Embryonic facial prominence (tissue), 1 donor: ENCODE measurements at regions not wholly inside any gene's neighbourhood (a gene's known extent, or its start where the extent isn't known, plus 50 kb on each side); places are given as distances from the start of the nearest gene placed in this dataset.

Experiments
- DNase-seq: peaks from one replicate; pipeline ENCODE4 v3.0.0-alpha.2; 2016; ENCODE audit errors: extremely low spot score

DNA sequence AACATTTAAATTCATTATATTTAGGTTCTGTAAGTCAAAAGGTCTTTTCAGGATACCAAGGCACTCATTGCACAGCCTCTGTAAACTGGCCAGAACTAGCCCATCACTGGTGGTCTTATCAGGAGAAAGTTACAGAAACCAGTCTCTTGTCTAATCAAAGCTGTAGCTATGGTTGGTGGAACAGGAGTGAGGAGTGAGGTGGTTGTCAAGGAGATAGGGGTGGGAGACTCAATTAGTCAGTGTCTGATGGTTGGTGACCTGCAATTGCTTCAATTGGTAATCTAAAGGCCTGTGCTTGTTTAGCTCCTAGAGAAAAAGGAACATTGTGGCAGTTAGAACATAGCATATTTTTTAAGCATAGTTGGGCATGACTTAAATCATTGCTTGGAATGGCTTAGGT is 458.6 kb upstream of the CDH2 start:
- no peak for DNase-seq

DNA sequence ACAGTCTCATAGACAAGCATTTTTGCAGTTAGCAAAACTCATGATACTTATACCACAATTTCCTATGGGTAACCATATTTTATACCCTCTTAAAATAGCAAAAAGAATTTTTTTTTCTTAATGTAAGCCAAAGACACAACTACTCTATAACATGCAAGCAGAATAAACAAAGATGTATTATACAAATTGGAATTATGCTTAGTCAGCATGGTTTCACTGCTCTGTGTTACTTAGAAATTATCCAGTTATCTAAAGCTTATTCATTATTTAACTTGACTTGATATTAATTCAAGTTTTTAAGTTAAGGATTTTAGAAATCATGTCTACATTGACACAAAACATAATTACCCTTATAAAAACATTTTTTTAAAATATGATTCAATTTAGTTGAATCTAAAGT is 449.8 kb upstream of the CDH2 start:
- no peak for DNase-seq

DNA sequence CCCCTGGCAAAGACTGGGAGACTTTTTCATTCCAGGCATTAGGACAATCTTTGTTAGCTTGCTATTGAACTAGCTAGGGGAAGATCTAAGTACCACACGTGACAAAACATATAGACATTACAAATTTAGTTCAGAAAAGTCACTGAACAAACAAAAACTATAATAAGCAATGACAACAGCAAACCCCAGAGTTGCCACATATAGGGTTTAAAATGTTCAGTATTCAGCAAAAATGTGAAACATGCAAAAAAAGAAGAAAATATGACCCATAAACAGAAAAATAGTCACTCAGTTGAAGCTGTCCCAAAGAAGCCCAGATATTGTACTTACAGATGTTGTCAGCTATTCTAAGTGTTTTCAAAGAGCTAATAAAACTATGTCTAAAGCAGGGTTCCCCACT is 431.1 kb upstream of the CDH2 start:
- DNase-seq, result no peak

DNA sequence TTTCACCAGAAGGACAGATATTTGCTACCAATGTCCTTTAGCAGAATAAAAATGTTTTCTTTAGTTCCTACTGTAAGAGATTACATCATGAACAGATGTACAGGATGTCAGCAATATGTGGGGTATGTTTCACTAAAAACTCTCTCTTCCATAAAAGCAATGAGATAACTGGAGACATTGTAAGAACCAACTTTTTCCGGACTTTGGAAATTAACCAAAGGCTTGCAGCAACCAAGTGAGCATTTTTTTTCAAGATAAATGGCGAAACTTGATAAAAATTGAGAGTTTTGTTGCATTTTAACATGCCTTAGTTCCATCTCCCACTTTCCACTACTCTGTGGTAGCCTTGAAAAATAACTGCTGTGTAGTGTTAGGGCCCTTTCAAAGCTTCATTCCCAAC is 429.8 kb upstream of the CDH2 start:
- DNase-seq, result no peak

DNA sequence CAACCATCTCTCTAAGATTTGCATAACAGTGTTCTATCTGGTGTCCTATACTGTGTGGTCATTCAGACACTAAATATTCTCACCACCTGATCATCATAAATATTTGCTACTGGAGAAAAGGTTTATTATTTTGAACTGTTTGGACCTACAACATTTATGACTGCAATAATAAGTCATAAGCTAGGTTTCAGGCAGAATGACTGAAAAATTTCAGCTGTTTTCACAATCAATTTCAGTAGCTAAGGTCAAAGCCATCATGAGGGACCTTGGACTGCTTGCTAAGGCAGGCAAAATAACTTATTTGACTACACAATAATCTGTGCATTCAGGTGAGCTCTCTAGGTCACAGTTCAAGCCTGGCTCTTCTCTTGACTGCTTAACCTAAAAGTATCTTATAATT is 425.5 kb upstream of the CDH2 start:
- no peak for DNase-seq

DNA sequence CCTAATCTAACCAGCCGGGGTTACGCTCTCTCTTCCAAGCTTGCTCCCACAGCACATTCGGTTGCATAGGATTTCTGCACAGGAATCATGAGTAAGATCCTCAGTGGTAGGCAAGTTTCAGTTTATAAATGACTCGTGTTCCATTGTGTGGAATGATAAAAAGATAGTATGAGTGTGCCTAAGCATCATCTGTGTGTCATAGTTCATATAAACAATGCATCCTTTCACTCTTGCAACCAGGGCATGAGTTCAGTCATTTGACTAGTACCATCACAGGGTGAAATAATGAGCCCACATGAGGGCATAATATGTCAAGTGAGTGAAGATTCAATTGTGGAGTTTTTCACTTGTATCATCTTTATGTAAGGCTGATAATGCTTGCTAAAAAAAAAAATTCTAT is 417.1 kb upstream of the CDH2 start:
- DNase-seq, result no peak

DNA sequence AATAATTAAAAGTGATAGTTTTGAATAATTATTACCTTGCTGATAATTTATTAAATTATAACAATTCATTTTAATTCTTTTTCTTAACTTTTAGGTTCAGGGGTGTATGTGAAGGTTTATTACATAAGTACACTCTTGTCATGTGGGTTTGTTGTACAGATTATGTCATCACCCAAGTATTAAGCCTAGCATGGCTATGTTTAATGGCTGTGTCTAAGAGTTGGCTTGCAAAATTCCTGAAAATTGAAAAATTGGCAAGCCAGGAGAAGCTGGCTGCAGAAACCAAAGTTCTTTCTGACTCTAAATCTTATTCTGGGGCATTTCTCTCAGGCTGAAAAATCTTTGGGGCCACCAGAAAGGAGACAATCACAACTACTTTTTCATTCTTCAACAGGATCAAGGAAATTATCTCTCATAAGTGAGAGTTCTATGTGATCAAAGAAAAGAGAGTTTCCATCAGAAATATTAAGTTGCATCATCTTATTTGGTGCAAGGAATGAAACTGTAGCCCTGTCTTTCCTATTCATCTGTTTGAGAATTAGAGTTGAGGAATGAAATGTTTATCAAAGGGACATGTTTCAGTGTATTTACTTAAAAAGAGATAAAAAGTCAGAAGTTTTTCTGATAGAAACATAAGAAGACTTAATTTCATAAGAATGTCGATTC is 412.1 kb upstream of the CDH2 start:
- DNase-seq, result no peak

DNA sequence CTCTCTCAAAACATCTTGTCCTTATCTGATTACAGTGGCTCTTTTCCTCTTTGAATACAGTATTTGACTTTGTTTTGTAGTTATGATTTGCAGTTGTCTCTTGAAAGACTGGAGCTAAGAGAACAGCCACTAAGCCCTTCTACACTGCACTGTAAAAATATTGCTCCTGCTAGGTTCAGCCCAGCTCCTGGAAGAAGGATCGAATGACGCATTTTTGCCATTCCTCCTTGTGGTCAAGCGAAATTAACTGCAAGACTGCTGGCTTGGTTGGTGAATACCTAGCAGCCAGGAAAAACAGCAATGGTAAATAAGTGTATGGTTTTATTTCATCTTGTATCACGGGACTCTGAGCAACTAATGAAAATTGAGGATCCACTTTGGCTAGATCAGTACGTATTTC is 407.8 kb upstream of the CDH2 start:
- DNase-seq, result no peak

DNA sequence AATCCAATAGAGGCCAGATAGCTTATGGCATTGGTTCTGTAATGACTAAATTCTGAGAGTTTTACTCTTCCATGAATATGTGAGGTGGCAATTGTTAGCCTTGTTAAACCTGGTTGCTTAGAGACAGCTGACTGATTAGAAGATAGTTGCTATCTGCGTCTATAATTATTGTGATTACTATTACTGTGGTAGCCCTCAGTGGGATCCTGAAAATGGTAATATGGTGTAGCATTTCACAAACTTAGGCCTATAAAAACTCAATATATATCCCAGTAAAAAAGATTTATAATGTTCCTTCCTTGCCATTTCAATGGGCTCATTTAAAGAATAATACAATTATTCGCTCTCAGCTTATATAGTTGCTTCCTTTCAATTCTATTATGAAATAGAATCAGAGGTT is 405.8 kb upstream of the CDH2 start:
- DNase-seq, result no peak

DNA sequence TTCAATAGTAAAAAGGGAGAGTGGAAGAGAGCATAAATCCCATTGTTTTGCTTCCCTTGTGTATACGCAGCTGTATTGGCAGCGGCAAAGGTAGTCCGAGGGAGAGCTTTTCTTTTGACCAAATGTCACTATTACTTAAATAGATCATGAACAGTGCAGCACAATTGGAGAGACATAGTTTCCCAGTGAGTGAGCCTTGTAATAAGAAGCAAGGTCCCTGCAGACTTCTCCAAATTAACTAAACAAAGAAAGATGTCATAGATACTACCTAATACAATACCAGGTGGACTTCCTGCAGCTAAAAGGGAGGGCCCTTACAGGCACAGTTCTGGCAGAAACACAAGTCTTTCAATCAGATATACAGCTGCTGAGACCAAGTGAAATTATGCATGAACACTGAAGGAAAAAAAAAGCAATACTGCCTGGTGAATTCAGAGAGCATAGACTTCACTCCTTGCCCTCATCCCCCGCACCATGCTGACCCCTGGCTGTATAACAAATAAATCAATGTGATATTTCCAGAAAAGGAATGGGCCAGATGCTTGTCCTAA is 404.7 kb upstream of the CDH2 start:
- no peak for DNase-seq

DNA sequence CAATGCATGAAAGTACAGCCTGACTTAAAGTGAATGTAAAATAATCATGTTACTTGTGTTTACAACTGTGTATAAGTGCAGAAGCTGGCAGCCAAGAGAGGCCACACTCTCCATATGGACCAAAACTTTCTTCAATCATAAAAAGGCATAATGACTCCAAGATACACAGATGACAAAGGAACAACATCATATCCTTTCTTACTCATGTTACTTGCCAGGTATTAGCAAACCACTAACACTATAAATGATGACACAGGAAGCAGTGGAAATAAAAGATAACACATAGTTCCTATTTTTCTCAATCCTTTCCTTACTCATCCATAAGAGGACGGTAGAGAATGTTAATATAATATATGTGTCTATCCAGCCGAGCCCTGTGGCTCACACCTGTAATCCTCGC is 400.0 kb upstream of the CDH2 start:
- DNase-seq, result no peak

DNA sequence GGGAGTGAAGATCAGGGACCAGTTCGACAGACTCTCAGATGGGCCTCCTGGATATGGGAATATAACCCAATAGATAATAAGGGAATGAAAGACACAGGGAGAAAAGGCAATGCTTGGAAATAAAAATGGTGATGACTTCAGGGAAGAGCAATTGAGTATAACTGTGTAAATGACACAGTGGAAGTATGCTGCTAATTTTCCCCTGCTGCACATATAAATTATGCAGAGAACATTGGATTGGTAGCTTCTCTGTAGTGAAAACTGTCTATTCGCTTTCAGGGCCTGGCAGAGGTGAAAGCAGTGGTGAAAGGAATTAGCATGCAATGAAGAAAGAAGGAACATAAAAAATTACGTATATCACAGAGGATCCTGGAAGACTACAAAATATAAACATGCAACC is 398.2 kb upstream of the CDH2 start:
- DNase-seq, result no peak

DNA sequence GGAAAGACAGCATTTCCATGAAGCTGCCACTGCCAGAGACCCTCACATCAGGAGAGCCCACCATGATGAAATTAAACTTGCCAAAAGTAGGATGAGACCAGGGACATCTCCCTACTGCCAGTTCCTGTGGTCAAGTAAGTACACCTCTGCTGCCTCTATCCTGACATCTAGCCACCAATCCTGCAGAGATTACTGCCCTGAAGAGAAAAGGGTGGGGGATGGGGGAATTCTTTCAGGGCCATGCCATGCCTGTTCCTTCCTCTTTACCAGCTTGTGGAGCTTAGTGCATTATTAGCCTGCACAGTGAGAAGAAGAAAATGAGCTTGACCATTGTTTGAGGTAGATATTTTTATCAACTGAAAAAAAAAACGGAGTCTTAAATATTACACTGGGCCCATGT is 397.2 kb upstream of the CDH2 start:
- DNase-seq, result no peak

DNA sequence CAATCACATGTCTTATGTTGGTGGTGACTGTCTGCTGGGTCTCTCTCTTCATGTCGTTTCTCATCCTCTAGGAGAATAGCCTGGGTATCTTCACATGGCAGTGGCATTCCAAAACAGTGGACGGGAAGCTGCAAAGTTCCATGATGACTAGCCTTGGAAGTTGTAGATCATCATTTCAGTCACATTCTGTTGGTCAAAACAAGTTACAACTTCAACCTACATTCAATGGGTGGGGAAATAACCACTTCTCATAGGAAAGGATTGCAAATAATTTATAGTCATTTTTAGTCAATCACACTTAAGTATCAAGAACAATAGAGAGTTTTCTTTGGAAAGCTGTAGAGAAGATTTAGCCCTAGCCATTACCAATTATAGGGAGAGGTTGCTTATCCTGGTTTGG is 395.0 kb upstream of the CDH2 start:
- DNase-seq, result no peak

DNA sequence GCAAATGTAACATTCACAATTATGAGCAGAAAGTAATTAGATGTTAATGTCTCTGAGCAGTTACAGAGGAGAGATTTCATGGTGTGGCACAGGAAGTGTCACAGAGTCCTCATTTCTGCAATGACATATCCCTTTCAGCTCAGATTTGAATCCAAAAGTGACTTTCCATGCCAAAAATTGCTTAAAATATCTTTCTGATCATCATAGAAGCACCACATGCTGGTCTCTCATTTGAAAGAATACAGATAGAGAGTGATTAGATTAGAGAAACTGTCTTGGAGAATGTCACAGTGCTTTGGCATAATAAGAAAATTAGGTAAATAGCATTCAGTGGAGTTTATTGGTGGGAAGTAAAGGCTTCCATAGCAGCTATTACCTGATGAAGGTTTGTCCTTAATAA is 383.4 kb upstream of the CDH2 start:
- DNase-seq, result no peak

DNA sequence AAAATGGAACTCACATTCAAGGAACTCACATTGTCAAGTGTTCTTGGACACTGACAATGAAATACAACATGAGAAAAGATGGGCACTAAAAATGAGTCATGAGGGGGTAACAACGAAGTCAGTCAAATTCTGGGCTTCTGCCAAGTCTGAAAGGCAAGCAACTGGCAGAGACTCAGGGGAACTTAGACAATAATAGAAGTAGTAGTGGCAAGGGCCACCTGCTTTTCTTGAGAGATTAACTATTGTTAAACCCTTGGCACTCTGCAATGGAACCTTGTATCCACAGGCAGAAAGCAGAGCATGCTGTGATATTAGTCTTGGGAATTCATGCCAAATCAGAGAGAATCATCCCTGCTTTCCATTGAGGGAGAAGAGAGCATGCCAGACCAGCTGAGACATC is 382.6 kb upstream of the CDH2 start:
- DNase-seq, result no peak

DNA sequence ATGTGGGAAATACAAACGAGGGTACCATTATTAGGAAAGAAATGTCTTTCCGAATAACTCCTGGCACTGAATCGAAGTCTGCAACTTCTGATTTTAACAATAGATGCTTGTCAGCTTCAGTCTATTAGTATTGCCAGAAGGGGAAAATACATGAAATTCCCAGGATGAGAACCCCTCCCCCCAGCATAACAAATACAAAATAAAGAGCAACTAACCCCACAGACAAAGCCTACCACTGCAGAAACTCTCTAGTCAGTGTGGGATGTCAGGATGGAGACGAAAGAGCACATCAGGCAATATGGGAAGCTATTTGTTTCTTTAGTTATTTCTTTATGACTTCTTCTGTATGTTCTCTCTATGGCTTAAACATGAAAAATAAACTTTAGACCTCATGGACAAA is 365.0 kb upstream of the CDH2 start:
- DNase-seq, result no peak

DNA sequence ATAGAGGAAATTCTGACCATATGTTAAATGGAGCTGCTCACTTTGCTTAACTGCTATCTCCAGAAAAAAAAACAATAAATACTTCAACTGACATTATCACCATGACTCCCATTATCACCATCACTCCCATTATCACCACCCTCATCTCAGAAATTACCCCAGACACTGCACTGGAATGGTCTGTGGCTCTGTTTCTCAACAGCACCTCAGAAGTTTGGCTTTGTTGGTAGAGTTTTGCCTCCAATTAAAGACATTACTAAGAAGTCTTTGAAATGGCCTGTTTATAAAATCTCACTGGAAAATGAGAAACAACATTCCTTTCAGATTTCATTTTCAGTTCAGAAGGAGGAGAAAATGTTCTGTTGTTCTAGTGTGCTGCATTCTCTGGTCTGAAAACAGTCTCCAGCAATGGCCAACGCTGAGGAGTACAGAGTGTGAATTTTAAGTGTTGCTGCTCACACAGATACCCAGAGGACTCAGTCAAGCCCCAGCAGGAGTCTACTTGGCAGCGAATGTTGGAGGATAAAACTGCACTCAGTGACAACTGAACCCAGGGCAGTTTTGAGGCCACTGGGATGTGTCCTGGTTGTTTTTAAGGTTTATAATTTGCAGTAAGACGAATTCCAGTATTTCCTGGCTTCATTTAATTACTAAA is 364.5 kb upstream of the CDH2 start:
- no peak for DNase-seq

DNA sequence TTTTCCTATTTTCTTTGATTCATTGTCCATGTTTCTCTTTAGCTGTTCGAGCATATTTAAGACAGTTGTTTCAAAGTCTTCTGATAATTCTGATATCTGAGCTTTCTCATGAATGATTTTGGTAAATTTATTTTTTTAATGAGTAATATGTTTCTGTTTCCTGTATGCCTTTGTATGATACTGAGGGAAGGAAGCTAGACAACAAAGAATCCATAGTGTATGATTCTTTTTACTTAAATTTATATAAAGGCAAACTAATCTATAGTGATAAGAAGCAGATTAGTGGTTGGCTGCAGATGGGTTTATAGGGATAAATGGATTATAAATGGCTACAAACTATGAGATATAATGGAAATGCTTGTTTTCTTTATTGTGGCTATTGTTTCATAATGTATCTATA is 352.7 kb upstream of the CDH2 start:
- DNase-seq, result no peak

DNA sequence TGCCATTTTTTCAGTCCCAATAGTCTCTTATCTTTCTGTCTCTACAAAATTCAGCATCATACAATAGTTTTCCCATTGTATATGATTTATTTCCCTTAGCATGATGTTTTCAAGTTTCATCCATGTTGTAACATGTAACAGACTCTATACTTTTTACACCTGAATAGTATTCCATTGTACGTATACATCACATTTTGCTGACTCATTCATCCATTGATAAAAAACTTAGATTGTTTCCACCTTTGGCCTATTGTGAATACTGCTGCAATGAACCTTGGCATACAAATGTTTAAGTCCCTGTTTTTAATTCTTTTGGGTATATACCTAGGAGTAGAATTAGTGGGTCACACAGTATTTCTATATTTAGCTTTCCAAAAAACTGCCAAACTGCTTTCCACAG is 349.3 kb upstream of the CDH2 start:
- no peak for DNase-seq

DNA sequence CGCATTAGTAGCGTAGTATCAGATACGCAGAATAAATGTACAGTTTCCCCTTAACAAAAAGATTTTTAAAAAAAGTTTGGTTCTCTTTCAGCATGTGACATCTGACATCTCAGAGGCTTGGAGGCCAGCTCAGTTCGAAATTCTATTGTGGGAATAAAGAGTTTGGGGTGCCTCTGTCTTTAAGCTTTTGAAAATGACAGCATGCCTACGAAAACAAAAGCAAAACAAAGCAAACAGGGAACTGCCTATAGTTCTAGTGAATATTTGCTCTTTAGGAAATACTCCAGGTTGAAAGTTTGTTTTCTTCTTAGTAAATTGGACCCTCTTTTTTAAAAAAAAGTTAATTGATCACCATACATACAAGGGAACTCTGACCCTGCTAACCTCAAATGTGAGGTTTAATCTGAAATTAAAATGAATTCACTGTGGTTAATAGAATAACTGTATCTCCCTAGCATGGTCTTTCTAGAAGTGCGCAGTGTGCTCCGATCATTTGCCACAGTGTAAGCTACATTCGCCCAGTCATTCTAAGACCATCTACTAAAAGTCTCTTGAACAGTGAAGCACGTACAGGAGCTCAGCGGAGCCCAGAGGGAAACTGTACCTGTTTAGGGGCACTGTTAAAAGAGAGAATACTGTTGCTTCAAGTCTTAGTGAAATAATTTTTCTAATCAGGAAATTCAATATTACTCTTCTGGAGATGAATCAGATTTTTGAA is 347.0 kb upstream of the CDH2 start:
- DNase-seq, result no peak

DNA sequence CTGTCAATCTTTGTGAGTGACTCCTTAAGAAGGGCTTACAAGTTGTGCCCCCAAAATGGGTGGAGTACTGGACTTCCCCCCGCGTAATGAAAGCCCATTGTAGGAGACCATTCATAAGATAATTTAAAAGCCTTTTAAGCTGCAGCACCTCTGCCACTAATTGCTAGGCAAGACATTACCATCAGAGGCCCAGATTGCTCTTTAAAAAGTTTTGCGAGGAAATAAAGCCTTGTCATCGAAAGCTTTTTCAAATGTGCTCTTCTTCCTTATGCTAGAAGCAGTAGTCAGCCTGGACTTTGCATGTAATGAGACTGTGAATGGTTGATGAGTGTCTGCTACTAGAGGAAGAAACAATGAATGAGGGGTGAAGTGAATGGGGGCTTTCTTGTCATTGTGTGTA is 345.3 kb upstream of the CDH2 start:
- no peak for DNase-seq

DNA sequence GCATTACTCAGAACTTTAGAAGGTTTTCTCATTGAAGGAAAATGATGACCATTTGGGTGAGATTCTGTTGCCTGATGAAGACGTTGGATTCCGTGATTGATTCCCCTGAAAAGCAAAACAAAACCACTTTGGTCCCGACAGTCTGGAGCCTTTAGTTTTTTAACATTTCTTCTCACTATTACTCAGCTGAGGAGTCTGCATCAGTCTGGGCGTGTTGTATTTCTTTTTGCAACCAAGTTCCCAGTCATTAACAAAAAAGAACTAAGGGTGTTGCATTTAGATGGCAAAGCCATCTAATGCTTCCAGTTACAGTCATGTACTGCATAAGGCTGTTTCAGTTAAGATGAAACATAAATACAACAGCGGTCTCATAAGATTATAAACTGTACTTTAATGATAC is 343.1 kb upstream of the CDH2 start:
- no peak for DNase-seq
